Activated T-cell treated with anti-CD3 and anti-CD28 coated beads for 1 hour (primary cell): ENCODE measurements at regions not wholly inside any gene's neighbourhood (a gene's known extent, or its start where the extent isn't known, plus 50 kb on each side); places are given as distances from the start of the nearest gene placed in this dataset.

Source experiments
- DNase-seq: peaks from one replicate; pipeline ENCODE4 v3.0.0-alpha.2; 2020; ENCODE audit warnings: low read depth

DNA sequence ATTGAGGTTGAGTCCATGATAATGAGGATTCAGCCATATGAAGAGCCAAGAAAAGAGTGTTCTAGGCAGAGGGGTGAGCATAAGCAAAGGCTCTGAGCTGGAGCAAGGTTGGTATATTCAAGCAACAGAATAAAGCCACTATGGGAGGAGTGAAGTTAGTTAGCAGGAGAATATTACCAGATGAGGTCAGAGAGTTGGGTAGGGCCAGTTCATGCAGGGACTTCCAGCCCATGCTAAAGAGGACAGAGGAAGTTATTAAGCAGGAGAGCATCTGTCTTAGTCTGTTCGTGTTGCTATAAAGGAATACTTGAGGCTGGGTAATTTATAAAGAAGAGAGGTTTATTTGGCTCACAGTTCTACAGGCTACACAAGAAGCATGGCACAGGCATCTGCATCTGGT is 57.1 kb upstream of the ATG10 start:
- no peak for DNase-seq

DNA sequence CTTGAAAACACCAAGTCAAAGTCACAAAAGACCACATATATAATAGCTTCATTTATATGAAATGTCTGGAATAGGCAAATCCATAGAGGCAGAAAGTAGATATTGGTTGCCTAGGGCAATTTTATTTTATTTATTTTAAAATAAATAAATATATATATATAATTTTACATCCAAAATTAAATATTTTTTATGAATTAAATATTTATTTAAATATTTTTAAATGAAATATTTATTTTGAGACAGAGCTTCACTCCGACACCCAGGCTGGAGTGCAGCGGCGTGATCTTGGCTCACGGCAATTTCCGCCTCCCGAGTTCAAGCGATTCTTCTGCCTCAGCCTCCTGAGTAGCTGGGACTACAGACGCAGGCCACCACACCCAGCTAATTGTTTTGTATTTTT is 58.9 kb upstream of the ATG10 start:
- no peak for DNase-seq

DNA sequence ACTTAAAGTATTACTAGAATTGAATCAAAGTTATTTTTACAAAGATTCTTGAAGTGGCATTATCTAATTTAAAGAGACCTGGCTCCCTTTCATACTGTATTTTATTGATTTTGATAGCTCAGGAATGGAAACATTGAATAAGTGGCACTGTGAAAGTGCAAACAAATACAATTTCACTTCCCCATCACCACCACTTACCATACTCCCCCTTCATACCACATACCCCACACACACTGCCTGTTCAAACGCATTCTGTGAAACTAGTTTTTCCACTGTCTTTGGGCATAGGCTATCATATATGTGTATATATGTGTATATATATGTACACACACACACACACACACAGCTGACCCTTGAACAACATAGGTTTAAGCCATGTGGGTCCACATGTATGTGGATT is 62.1 kb upstream of the ATG10 start:
- DNase-seq = no peak

DNA sequence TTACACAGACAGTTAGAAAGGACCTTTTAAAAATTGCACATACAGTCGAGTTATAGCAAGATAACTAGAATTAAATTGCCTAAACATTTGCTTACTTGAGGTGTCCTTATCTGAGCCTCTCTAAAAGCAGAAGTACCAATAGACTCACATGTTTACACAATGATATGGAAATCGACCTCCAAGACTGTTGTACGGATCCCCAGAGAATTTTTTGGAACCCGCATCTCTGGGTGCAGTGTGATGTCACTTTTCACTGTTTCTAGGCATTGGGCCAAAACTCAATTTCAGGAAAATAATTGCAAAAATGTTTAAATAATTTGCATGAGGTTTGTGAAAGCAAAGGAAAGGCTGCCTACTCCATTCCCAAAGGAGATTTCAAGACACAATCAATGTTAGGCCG is 63.1 kb upstream of the ATG10 start:
- no peak for DNase-seq

DNA sequence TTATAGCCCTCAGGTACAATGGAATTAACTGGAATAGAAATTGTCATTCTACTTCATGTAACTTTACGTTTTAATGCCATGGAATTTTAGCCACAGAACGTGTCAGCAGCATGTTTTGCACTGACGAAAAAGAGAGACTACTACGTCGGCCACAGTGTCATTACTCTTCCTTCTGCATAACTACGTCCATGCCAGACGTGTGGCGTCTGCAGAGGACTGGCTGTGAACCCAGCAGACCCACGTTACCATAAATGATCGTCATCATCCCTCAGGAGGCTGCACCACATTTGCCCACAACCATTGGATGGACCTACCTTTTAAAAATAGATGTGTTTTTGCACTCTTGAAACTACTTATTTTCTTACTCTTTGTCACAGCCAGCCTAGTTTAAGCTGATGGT is 63.8 kb upstream of the ATG10 start:
- no peak for DNase-seq

DNA sequence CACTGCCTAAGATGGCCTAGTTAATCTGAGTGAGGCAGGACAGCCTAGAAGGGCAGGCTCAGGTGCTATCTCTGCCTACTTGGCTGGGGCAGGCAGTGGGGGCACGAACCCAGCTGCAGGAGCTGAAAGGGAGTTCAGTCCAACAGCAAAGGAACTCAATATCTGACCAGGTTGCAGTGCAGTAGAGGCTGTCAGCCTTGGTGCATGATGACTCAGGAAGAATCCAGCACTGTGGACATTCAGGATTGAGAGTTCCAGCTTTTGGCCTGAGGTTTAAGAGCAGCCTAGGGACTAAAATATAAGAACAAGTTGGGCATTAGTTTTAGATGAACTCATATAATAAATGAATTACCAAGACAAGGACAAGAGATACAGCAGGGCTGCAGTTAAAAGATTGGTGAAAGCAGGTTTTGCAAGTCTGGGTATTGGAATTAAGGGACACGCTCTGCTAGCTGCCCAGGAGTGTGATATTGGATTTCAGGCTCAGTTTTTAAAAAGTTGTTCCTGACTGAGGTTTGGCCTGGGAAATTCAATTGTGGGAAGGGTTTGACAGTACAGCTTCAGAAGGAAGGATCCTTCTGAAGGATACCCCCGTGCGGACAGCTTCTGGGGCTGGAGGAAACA is 64.7 kb upstream of the ATG10 start:
- no peak for DNase-seq

DNA sequence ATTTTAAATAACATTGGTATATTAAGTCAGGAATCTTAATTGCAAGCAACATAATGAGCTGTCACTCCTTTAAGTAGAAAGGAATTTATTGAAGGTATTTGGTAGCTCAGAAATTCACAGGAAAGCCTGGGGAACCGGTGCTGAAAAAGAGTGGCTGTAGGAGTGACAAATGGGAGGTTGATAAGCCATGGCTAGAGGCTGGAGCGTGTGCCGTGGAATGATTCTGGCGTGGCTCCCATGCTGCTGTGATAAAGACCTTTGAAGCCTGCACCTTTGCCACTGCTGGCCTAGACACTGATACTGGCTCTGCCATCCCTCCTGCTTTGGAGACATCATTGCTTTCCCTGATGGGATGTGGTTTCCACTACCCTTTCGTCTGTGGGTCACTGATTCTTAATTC is 65.7 kb upstream of the ATG10 start:
- DNase-seq = no peak

DNA sequence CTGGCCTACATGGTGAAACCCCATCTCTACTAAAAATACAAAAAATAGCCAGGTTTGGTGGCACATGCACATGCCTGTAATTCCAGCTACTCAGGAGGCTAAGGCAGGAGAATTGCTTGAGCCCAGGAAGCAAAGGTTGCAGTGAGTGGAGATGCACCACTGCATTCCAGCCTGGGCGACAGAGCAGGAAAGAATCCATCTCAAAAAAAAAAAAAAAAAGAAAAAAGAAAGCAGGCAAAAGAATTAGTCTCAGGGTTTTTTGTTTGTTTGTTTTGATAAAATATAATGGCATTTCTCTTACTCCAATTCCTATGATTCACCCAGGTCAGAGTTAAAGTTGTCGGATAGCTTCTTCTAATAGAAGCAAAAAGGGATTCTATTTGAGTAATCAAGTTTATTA is 67.0 kb upstream of the ATG10 start:
- no peak for DNase-seq

DNA sequence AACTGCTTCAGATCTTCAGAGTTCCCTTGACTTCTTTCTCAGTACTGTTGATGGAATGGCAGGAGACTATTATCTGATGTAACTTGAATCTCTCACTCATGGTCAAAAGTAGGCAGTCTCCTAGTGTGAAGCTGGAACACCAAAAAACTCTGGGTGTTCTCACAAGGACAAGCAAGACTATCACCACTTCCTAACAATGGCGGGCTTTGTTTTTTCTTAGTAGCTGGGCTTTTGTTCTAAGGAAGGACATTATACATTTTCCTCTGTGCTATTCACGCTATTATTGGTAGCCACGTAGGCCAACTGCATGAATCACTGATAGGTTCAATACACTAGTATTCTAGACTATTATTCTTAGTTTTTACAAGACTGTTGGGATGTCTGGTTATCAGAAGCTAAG is 67.7 kb upstream of the ATG10 start:
- no peak for DNase-seq

DNA sequence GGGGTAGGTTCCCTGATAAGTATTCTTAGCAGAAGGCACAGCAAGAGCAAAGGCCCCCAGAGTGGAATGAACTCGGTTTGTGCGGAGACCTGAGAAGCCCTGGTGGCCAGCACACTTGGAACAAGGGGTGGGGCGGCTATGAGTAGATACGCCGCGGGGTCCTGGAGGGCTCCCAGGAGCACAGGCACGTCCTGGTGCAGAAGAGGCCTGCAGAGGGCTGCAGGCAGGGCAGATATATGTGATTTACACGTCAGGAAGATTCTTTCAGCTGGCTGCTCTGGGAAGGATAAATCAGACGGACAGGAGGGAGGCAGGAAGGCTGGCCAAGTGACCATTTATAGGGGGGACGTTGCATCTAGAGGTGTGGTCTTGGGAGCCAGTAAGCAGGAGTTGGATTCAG is 70.2 kb upstream of the ATG10 start:
- no peak for DNase-seq

DNA sequence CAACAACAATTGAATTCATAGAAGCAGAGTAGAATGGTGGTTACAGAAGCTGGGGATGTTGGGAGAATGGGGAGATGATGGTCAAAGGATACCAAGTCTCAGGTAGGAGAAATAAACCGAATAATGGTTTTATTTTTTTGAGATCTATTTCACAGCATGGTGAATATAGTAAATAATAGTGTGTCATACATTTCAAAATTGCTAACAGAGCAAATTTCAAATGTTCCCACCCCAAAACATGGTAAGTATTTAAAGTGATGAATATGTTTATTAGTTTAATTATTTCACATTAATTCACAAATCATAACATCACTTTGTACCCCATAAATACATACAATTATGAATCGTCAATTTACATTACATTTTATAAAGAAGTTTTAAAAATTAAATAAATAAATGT is 72.7 kb upstream of the ATG10 start:
- no peak for DNase-seq

DNA sequence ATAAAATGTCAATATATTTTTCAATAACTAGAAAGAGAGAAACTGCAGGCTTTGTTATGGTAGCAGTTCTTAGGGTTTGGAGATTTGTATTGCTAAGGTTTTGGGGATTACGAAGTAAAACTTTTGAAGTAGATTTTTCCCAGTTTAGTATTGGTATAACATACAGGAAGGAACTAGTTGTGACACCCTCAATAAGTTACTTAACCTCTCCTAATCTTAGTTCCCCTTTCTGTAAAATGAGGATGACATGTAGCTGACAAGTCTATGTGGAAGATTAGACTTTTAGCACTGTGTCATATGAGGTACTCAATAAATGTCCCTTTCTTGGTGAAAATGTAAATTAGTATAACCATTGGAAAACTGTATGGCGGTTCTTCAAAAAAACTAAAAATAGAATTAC is 73.4 kb upstream of the ATG10 start:
- no peak for DNase-seq

DNA sequence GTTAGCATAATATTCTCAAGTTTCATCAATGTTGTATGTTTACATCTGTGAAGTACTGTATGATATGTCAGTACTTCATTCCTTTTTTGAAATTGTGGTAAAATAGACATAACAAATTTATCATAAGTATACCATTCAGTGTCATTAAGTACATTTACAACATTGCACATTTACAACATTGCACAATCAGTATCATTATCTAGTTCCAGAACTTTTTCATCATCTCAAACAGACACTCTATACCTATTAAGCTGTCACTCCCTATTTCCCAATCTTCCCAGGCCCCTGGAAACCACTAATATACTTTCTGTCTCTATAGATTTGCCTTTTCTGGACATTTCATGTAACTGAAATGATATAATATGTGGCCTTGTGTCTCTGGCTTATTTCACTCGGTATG is 75.1 kb upstream of the ATG10 start:
- DNase-seq = no peak

DNA sequence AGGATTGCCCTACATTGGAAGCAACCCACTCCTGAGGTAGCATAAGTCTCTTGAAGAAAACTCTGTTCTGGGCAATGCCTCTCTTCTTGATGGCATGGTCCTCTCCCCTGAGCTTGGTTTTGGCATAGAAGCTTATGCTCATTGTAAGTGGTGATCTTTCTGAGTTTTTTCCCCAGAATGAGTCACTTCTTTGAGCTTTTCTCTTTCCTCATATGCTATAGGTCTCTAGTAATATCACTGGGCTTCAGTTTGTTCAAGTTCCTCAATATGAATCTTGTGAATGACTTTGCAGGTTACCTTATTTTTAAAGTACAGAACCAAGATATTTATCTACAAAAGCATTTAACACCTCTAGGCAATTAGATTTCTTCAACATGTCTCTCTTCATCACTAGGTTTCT is 76.5 kb upstream of the ATG10 start:
- no peak for DNase-seq

DNA sequence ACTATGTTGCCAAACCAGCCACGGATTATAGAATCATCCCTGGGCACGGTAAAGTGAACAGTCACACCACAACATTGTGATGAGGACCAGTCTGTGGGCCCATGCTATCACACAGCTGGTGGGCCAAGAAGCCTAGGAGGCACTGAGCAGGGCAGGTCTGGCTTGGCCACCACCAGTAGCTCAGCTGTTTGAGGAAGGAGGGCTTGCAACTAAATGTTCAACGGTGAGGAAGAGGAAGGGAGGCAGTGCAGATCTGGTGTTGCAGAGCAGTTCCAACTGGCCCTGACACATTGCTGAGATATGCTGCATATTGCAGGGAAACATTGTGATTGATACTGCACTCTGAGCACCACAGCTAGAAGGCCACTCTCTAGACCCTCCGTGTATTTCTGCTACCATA is 77.9 kb upstream of the ATG10 start:
- no peak for DNase-seq

DNA sequence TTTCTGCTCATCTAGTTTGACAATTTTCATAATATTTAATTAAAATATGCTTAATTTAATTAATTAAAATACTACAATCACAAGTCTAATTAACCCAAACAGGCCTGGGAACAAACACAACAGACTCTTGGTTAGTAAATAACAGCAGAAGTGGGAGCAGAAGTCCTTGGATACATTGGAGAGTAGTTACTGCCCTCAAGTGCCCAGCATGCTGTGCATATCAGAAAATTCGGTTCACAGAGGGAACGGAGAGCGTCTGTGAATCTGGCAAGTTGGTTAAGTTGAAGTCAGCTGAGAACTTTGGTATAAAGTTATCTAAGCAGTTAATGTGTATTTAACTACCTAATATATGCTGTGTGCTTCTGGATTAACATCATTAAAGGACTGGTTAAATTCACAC is 87.0 kb upstream of the ATG10 start:
- no peak for DNase-seq

DNA sequence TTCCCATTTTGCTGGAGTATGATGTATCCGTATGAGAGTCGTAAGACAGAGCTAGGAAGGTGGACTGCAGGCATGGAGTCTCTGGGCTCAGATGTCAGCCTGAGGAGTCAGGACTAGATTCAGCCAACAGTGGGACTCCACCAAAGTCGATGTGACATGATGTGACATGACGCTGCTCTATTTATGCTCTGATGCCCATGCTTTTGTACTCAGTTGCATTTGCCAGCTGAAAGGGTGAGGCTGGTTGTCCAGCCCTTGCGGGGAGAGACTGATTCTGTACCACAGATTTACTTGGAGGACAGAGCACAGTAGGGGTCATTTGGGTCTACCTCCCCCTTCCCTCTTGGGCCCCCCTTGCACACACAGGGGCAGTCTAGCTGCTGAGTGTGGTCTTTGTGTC is 88.5 kb upstream of the ATG10 start:
- DNase-seq = no peak

DNA sequence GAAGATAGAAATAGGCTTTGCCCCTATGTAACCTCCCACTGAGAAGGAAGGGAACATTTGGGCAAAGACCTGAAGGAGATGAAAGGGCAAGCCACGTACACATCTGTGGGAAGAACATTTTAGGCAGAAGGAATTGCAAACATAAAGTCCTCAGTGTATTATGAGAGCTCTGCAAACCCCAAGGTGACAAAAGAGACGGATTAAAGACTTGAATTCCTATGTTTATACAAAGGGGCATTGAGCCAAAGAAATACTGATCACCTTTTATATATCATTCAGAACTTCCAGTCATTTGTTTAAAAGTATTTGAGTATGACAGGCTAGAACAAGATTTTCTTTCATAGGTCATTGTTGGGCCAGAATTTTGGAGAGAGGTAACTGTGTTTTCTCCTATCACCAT is 90.2 kb upstream of the ATG10 start:
- DNase-seq = no peak

DNA sequence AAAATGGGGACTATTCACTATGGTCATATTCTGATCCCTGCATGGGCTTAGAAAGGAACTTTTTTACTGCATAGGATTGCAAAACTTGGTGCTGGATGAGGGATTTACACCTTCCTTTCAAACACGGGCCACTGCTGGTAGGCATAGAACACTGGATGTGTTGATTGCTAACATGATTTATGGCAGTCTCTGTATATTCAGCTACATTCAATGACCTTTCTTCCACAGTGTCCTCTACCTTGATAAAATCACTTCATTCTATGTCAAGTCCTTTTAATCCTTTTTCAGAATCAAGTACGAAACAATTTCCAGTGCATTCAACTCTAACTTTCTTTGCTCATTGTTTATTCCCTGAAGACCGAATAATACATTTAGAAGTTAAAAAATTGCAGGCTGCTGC is 91.9 kb upstream of the ATG10 start:
- no peak for DNase-seq

DNA sequence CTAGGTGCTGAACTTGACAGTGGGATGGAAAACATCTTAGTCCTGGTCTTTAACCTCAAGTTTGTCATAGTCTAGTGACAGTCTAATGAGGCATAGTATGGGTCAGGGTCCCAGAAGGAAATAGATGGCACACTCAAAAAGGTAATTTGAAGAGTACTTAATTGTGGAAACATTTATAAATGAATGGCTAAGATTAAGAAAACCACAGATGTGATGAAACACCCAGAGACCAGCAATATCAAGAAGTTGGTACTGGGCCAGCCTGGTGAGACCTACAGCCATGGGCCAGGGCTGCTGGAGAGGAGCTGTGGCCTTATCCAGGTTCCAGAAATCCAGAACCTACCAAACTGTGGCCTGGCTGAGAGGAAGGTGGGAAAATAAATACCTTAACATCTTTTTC is 93.5 kb upstream of the ATG10 start:
- DNase-seq = no peak

DNA sequence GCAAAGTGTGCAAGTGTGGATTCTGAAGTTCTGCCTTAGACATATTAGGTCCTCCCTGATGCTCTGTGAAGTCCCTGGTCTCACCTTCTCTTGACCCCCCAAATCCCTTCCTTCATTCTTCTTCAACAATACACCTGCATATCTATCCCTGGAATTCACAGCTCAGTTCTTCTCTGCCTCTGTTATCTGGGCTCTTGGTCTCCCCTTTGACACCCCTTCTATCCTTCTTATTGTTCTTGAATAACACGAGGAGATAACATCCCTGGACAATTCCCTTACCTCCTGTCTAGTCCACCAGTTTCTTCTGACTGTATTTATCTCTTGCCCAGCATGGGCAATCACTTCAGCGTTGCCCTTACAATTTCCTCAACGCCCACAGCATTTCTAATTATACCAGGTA is 104.8 kb upstream of the ATG10 start:
- no peak for DNase-seq

DNA sequence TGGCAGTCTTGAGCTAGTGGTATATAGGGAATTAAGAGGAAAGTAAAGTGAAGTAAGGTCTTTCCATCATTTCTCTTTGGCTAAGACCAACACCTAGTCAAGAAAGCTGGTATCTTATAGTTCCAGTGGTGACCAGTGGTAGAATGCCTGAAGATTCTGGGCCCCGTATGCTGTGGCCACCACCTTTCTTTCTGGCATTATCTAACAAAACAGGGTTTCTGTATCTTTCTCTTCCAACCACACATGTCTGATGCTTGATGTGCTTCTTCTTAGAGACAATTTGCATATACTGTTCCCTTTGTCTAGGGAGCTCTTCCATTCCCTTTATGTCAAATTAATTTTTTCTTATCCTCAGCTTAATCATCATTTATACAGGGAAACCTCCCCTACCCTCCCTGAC is 109.9 kb upstream of the SSBP2 start:
- DNase-seq = no peak

DNA sequence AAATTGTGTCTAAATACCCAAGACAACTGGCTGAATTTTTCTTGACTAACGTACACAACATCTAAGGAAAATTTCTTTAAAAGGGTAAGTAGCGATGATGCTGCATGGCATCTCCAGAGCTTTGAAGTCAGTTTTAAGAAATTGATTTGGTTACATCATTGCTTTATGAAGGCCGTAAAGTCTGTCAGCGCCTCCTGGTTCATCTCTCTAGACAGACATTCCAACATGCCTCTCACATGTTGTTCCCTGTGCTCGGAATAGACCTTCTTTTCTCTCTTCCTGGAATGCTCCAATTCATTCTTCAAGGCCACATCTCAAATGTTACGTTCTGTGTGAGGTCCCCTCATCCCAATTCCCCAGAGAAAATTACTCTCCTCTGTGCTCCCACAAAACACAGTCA is 108.7 kb upstream of the SSBP2 start:
- DNase-seq = no peak

DNA sequence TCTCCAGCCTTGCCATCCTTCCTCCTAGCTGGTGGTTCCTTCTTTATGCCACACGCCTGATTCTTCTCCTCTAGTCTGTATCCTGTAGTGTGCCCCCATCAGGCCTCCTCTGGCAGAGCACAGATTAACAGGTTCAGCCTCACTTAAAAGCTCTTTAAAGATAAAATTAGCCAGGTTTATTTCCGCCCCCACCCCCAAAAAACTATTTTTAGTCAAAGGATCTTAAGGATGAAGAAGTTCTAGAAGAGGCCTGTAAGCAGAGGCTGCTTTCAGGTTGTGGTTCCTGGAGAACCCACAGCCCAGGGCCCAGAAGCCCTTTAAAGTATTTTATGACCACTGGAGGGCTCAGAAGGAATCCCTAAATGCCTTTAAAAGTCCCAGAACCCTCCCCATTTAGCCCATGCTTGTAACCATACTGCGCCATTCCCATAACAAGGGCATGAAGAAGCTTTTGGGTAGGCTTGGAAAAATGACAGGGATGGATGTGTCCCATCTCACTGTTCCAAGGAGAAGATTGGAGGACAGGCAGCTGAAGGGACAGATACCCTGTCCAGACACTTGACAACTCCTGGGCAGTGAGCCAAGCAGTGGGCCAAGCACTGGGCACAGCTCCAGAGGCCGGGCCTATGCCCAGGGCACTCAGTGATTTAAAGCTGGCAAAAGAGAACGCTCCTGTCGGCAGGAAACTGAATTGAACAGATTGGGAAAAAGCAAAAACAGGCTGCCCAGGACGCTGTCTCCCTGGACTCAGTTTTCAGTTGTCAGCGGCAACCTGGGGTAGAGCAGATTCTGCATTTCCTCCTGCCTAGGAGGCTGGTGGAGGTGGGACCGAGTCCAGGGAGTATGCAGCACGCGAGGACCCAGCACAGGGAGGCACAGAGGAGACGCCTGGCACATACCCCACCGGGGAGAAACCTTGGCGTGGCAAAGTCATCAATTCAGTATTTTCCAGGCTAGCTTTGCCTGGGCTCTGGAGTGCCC is 106.3 kb upstream of the SSBP2 start:
- no peak for DNase-seq
